ENCODE measurements at regions not wholly inside any gene's neighbourhood (a gene's known extent, or its start where the extent isn't known, plus 50 kb on each side); places are given as distances from the start of the nearest gene placed in this dataset.
"Not testable (repeated sequence)": the region's sequence is repeated elsewhere in the genome, so short reads cannot be mapped to it uniquely, and the experiment has no call there.

DNA sequence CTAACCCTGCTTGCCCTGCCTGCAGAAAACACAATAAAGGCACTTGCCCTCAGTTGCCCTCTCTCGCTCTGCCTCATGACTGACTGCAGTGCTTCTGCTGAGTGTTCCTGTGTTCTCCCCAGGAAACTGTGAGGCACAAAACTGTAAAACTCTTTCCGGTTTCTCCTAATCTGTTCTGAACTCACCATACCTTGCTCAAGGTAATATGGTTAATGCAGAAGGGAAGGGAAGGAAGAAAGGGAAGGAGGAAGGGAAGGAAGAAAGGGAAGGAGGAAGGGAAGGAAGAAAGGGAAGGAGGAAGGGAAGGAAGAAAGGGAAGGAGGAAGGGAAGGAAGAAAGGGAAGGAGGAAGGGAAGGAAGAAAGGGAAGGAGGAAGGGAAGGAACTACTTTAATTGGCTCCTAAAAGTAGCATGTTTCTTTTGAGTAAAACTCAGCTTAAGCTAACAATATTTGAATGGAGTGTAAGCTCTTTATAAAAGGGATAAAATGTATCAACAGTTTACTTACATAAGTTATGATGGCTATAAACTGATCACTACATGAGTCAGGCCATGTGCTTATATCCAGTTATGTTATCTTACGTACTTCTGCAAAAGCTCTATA is 334.0 kb upstream of the CLEC14A start:
- TF ChIP-seq, protein P1, sequence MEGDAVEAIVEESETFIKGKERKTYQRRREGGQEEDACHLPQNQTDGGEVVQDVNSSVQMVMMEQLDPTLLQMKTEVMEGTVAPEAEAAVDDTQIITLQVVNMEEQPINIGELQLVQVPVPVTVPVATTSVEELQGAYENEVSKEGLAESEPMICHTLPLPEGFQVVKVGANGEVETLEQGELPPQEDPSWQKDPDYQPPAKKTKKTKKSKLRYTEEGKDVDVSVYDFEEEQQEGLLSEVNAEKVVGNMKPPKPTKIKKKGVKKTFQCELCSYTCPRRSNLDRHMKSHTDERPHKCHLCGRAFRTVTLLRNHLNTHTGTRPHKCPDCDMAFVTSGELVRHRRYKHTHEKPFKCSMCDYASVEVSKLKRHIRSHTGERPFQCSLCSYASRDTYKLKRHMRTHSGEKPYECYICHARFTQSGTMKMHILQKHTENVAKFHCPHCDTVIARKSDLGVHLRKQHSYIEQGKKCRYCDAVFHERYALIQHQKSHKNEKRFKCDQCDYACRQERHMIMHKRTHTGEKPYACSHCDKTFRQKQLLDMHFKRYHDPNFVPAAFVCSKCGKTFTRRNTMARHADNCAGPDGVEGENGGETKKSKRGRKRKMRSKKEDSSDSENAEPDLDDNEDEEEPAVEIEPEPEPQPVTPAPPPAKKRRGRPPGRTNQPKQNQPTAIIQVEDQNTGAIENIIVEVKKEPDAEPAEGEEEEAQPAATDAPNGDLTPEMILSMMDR (IDR thresholded peaks at IDR 0.05; ENCODE audit: low read depth, low read length, missing control alignments), result no peak
- DNase-seq (ENCODE audit: low read depth), result no peak
- no peak overlapping the region for H3K4me3 ChIP-seq (ENCODE audit: low read depth, low read length)
- in situ Hi-C loops (cut with HindIII; ENCODE audit: low sequenced_read_pairs), result no loop called here

GRCh38 chr14:38583471-38583870 is 327.6 kb upstream of the CLEC14A start:
- in situ Hi-C loops (cut with HindIII; ENCODE audit: low sequenced_read_pairs), result no loop called here
- TF ChIP-seq, protein P1 (IDR thresholded peaks at IDR 0.05; ENCODE audit: low read depth, low read length, missing control alignments), result no peak
- no peak overlapping the region for H3K4me3 ChIP-seq (ENCODE audit: low read depth, low read length)
- DNase-seq (ENCODE audit: low read depth), result no peak

GRCh38 chr14:38578278-38578681 is 322.4 kb upstream of the CLEC14A start:
- H3K4me3 ChIP-seq (ENCODE audit: low read depth, low read length), result no peak overlapping the region
- in situ Hi-C loops (cut with HindIII; ENCODE audit: low sequenced_read_pairs), result no loop called here
- no peak for DNase-seq (ENCODE audit: low read depth)
- TF ChIP-seq, protein P1 (IDR thresholded peaks at IDR 0.05; ENCODE audit: low read depth, low read length, missing control alignments), result no peak

DNA sequence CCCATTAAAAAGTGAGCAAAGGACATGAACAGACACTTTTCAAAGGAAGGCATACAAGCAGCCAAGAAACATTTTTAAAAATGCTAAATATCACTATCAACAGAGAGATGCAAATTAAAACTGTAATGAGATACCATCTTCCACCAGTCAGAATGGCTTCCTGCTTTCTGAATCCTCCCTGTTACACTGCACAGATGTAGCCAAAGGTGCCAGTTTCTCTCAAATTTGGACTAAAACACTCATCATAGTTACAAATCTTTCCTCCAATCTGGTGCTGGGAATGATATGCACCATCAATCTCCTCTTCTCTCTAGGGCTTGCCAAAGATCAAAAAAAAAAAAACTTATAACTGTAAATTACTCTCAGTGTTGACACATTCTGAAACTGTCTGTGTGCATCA is 311.8 kb upstream of the CLEC14A start:
- in situ Hi-C loops (cut with HindIII; ENCODE audit: low sequenced_read_pairs), result no loop called here
- H3K4me3 ChIP-seq (ENCODE audit: low read depth, low read length), result no peak overlapping the region
- TF ChIP-seq, protein P1 (IDR thresholded peaks at IDR 0.05; ENCODE audit: low read depth, low read length, missing control alignments), result no peak
- DNase-seq (ENCODE audit: low read depth), result no peak

- TF ChIP-seq, protein P1 (IDR thresholded peaks at IDR 0.05; ENCODE audit: low read depth, low read length, missing control alignments), result no peak
- in situ Hi-C loops (cut with HindIII; ENCODE audit: low sequenced_read_pairs), result no loop called here
- no peak for DNase-seq (ENCODE audit: low read depth)
- no peak overlapping the region for H3K4me3 ChIP-seq (ENCODE audit: low read depth, low read length)
Measured at GRCh38 chr14:38561657-38562056, 305.8 kb upstream of the CLEC14A start.

- H3K4me3 ChIP-seq (ENCODE audit: low read depth, low read length), result no peak overlapping the region
- DNase-seq (ENCODE audit: low read depth), result no peak
- in situ Hi-C loops (cut with HindIII; ENCODE audit: low sequenced_read_pairs), result no loop called here
- TF ChIP-seq, protein P1 (IDR thresholded peaks at IDR 0.05; ENCODE audit: low read depth, low read length, missing control alignments), result no peak
Measured at GRCh38 chr14:38559711-38560110, 303.8 kb upstream of the CLEC14A start.

DNA sequence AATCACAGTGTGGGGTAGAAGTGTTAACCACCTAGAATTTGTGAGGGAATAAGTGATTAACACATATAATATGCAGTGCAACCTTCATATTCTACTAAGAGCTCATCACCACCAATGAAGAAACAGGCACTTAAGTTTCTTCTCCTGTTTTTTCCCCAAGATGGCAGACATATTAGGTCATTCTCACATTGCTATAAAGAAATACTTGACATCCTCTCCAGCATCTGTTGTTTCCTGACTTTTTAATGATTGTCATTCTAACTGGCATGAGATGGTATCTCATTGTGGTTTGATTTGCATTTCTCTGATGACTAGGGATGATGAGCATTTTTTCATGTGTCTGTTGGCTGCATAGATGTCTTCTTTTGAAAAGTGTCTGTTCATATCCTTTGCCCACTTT is 301.5 kb upstream of the CLEC14A start:
- not testable (repeated sequence) for DNase-seq (ENCODE audit: low read depth)

More for the DNA sequence above, 301.5 kb upstream of the CLEC14A start:
- H3K4me3 ChIP-seq (ENCODE audit: low read depth, low read length); in situ Hi-C loops (cut with HindIII; ENCODE audit: low sequenced_read_pairs): not testable (repeated sequence)

Measured in astrocyte of the cerebellum (primary cell).